C4-2B (cell line): ENCODE measurements at regions not wholly inside any gene's neighbourhood (a gene's known extent, or its start where the extent isn't known, plus 50 kb on each side); places are given as distances from the start of the nearest gene placed in this dataset.

Source experiments
- CTCF ChIP-seq: fragments of 450-650 bp; conservative IDR thresholded peaks from 2 replicates; pipeline ENCODE4 v1.5.1; 2017; ENCODE audit warnings: mild to moderate bottlenecking
- ZFX ChIP-seq: fragments of 450-650 bp; IDR thresholded peaks from 2 replicates; pipeline ENCODE4 v1.6.1; 2017

- TF ChIP-seq CTCF = no peak
- TF ChIP-seq ZFX = no peak
Observed at GRCh38 chr6:86331265-86331840, 606.0 kb upstream of the HTR1E start.
